Astrocyte (in vitro differentiated cells and primary cell): ENCODE measurements at regions not wholly inside any gene's neighbourhood (a gene's known extent, or its start where the extent isn't known, plus 50 kb on each side); places are given as distances from the start of the nearest gene placed in this dataset.

Experiments
- EZH2 ChIP-seq: IDR thresholded peaks from 2 replicates; pipeline ENCODE4 v1.6.1; 2012; ENCODE audit warnings: mild to moderate bottlenecking, low read length, inconsistent platforms; ENCODE audit not compliant: insufficient read depth
- TF ChIP-seq, protein P1 (sequence below): IDR thresholded peaks from 2 replicates; pipeline ENCODE4 v1.5.1; 2011; ENCODE audit warnings: low read depth, mild to moderate bottlenecking, inconsistent platforms, low read length, moderate library complexity; ENCODE audit not compliant: insufficient read depth

- TF ChIP-seq, protein P1, sequence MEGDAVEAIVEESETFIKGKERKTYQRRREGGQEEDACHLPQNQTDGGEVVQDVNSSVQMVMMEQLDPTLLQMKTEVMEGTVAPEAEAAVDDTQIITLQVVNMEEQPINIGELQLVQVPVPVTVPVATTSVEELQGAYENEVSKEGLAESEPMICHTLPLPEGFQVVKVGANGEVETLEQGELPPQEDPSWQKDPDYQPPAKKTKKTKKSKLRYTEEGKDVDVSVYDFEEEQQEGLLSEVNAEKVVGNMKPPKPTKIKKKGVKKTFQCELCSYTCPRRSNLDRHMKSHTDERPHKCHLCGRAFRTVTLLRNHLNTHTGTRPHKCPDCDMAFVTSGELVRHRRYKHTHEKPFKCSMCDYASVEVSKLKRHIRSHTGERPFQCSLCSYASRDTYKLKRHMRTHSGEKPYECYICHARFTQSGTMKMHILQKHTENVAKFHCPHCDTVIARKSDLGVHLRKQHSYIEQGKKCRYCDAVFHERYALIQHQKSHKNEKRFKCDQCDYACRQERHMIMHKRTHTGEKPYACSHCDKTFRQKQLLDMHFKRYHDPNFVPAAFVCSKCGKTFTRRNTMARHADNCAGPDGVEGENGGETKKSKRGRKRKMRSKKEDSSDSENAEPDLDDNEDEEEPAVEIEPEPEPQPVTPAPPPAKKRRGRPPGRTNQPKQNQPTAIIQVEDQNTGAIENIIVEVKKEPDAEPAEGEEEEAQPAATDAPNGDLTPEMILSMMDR = no peak
- no peak for TF ChIP-seq EZH2
These were observed 95.1 kb downstream of the DIO2 start for GRCh38 chr14:80116157-80116556.
